Esophagus squamous epithelium (tissue), 4 donors: ENCODE measurements at regions not wholly inside any gene's neighbourhood (a gene's known extent, or its start where the extent isn't known, plus 50 kb on each side); places are given as distances from the start of the nearest gene placed in this dataset.

Experiments
- CTCF ChIP-seq, 6 experiments: fragments of 450-650 bp in 4 of 6; fragments of 200-600 bp in 2 of 6; sonication (generic) in 2 of 6; IDR thresholded peaks; one replicate each; pipeline ENCODE4 v1.5.1; 2016 to 2019; ENCODE audit warnings: antibody characterized with exemption in 6 of 6, mild to moderate bottlenecking in 4 of 6, moderate library complexity in 4 of 6
- POLR2A ChIP-seq, 4 donors: fragments of 450-650 bp; IDR thresholded peaks; one replicate each; pipeline ENCODE4 v1.6.1; 2017; ENCODE audit warnings: antibody characterized with exemption in 4 of 4, mild to moderate bottlenecking in 4 of 4, moderate library complexity in 3 of 4

- no peak for TF ChIP-seq CTCF (IDR thresholded peaks at IDR 0.05)
- no peak for TF ChIP-seq POLR2A (IDR thresholded peaks at IDR 0.05)
Observed at GRCh38 chr21:16678429-16679160, 834.2 kb upstream of the CXADR start.
